ENCODE measurements at regions not wholly inside any gene's neighbourhood (a gene's known extent, or its start where the extent isn't known, plus 50 kb on each side); places are given as distances from the start of the nearest gene placed in this dataset.

DNA sequence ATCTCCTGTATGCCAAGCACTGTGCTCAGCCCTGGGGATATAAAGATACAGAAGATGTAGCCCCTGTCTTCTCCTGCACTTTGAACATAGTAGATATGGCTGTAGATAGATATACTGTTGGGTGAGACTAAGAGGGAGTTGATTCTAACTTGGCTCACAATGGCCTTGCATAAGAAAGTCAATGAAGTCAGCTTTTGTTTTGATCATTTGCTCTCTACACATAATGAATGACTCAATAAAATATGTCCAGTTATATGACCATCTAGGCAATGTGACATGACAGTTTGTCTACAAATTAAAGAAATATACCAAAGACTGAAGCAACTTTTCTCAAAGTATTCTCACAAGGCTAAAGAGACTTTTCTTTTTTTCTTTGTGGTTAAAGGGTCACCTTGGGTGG lies 147.6 kb upstream of the DIPK2B start:
- DNase-seq: no peak

- no peak for DNase-seq
These were observed 147.2 kb upstream of the DIPK2B start for GRCh38 chrX:45347877-45348276.

- DNase-seq: no peak
These were observed 143.9 kb upstream of the DIPK2B start for GRCh38 chrX:45344594-45344993.

DNA sequence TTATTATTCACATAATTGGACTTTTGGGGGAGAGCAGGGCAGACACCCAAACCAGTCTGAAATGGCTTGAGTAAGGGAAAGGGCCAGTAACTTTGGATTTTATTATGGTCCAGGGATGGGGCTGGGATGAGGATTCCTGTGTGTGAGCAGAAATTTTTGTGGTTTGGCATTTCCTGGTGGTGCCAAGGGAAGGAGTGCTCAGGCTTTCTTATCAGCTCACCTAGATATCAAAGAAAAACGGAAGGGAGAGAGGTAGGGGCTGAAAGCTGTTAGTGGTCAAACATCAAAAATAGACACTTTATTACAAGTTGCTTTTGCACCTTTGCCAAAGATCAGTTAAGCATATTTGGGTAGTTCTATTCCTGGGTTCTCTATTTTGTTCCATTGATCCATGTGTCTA lies 128.5 kb upstream of the DIPK2B start:
- DNase-seq: no peak

GRCh38 chrX:45324941-45325340 lies 124.3 kb upstream of the DIPK2B start:
- no peak for DNase-seq

- DNase-seq: no peak
These were observed 122.7 kb upstream of the DIPK2B start for GRCh38 chrX:45323387-45323786.

GRCh38 chrX:45322820-45323219 lies 122.1 kb upstream of the DIPK2B start:
- DNase-seq: no peak

GRCh38 chrX:45322382-45322781 lies 121.7 kb upstream of the DIPK2B start:
- DNase-seq: no peak

DNA sequence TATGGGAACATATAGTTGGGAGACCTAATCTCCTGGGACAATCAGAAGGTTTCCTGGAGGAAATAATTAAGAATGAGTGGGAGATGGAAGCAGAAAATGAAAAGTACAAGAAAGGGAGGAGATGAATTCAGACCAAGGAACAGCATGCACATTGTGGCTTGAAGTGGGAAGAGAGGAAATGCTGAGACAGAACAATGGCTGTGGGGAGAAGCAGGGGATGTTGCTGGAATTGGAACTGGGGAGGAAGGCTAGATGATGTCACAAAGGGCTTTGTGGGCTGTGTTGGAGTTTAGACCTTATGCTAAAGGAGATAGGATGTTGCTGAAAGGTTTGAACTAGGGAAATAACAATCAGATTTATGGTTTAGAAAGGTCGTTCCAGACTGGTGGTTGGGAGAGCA lies 119.5 kb upstream of the DIPK2B start:
- no peak for DNase-seq

- no peak for DNase-seq
These were observed 109.1 kb upstream of the DIPK2B start for GRCh38 chrX:45309801-45310200.

GRCh38 chrX:45309096-45309495 lies 108.4 kb upstream of the DIPK2B start:
- DNase-seq: no peak

- DNase-seq: no peak
These were observed 106.1 kb upstream of the DIPK2B start for GRCh38 chrX:45306794-45307193.

DNA sequence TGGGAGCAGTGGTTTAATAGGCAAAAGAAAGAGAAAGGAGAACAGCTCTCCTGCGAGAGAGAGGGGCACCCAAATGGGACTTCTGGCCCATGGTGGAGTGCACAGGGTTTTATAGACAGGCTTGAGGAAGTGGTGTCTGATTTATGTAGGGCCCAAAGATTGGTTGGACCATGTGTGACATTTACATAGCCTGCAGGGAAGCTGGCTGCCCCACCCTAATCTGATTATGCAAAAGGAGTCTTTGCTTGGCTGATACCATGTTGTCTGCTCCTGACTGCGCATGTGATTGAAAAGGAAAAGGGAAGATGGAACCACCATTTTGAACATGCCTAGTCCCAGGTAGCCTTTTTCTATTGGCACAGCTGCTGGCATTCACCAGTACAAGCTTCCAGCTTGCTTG lies 100.0 kb upstream of the DIPK2B start:
- no peak for DNase-seq

GRCh38 chrX:45295259-45295986 lies 94.7 kb upstream of the DIPK2B start:
- DNase-seq: no peak

- no peak for DNase-seq
These were observed 73.9 kb upstream of the DIPK2B start for GRCh38 chrX:45274576-45274975.

DNA sequence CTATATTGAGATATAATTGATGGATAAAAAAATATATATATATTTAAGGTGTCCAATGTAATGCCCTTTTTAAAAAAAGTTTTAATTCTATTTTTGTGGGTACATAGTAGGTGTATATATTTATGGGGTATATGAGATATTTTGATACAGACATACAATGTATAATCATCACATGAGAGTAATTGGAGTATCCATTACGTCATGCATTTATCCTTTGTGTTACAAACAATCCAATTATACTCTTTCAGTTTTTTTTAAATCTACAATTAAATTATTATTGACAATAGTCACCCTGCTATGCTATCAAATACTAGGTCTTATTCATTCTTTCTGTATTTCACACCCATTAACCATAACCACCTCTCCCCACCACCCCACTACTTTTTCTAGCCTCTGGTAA lies 66.3 kb upstream of the DIPK2B start:
- DNase-seq: no peak

DNA sequence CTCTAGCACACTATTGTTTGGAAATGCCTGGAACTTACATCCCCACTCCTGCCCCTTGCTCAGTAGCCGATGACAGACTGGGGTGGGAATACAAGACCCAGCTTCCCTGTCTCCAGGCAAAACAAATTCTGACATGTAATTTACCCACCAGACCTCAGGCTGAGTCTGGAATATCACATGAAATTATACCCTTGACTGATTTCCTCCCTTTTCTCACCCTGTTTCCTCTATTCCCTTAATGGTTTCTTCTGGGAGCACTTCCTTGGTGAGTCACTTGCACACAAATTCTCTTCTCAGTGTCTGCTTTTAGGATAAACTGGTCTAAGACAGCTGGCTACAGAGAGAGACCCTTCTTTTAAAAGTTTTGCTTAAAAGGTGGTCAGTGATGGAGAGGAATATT lies 65.8 kb upstream of the DIPK2B start:
- DNase-seq: no peak

GRCh38 chrX:45264865-45265264 lies 64.2 kb upstream of the DIPK2B start:
- no peak for DNase-seq

DNA sequence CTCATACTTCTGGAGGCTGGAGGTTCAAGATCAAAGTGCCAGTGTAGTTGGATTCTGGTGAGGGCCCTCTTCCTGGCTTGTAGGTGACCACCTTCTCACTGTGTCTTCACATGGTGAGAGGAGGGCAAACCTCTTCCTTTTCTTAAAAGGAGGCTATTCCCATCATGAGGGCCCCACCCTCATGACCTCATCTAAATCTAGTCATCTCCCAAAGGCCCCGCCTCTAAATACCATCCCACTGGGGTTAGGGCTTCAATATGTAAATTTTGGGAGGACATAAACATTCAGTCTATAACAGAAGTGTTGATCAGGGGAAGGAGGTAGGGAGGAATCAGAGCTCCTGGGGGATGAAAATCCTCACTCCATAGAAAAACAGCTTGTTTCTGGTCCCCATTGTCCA lies 60.8 kb upstream of the DIPK2B start:
- no peak for DNase-seq

- no peak for DNase-seq
These were observed 60.3 kb upstream of the DIPK2B start for GRCh38 chrX:45261005-45261404.

- no peak for DNase-seq
These were observed 58.2 kb upstream of the DIPK2B start for GRCh38 chrX:45258731-45259402.
